Naive thymus-derived CD4-positive, alpha-beta T cell (primary cell): ENCODE measurements at regions not wholly inside any gene's neighbourhood (a gene's known extent, or its start where the extent isn't known, plus 50 kb on each side); places are given as distances from the start of the nearest gene placed in this dataset.
"Not testable (repeated sequence)": the region's sequence is repeated elsewhere in the genome, so short reads cannot be mapped to it uniquely, and the experiment has no call there.

Experiments used
- ATAC-seq: fragments of 150-1000 bp; cut with Tn5 transposase; 2 replicates; pipeline ENCODE4 v1.10.0; 2021; ENCODE audit warnings: mild to moderate bottlenecking, moderate library complexity
- CTCF ChIA-PET: fragments of 350-600 bp; sonication (Branson Sonifier 250); formaldehyde crosslinking; loops from one replicate; lab custom pipeline; 2021; ENCODE audit warnings: antibody characterized with exemption; lab: Charles Lee
- POLR2A ChIA-PET: fragments of 350-600 bp; sonication (Branson Sonifier 250); formaldehyde crosslinking; loops from one replicate; lab custom pipeline; 2021; ENCODE audit warnings: antibody characterized with exemption, inconsistent platforms; lab: Charles Lee
- DNase-seq, 9 donors: peaks; one replicate each; pipeline versions ENCODE4 v3.0.0 to v3.0.0-alpha.2; 2020 to 2022; ENCODE audit warnings: mixed read lengths in 1 of 9
- H3K27ac ChIP-seq: one replicate; pipeline ENCODE4 v1.7.0; 2013; ENCODE audit warnings: mild to moderate bottlenecking, low read depth, low read length, moderate library complexity
- H3K27me3 ChIP-seq, 2 donors: one replicate each; pipeline ENCODE4 v1.7.0; 2013; ENCODE audit warnings: low read length in 2 of 2, mild to moderate bottlenecking in 2 of 2, moderate library complexity in 2 of 2; ENCODE audit not compliant: control insufficient read depth in 2 of 2, insufficient read depth in 2 of 2
- H3K36me3 ChIP-seq, 3 experiments: 1 replicate in 2 of 3; 2 replicates in 1 of 3; pipeline ENCODE4 v1.7.0; 2013; ENCODE audit warnings: low read length in 3 of 3, mild to moderate bottlenecking in 3 of 3, moderate library complexity in 1 of 3; ENCODE audit not compliant: insufficient read depth in 3 of 3, control insufficient read depth in 2 of 3
- H3K4me1 ChIP-seq, 2 donors: one replicate each; pipeline ENCODE4 v1.7.0; 2013; ENCODE audit warnings: low read length in 2 of 2, mild to moderate bottlenecking in 2 of 2, moderate library complexity in 1 of 2; ENCODE audit not compliant: control insufficient read depth in 2 of 2, insufficient read depth in 2 of 2
- H3K4me3 ChIP-seq: 2 replicates; pipeline ENCODE4 v1.7.0; 2013; ENCODE audit warnings: mild to moderate bottlenecking, low read length
- H3K9me3 ChIP-seq, 3 experiments: 1 replicate in 2 of 3; 2 replicates in 1 of 3; pipeline ENCODE4 v1.7.0; 2013; ENCODE audit warnings: low read length in 3 of 3; ENCODE audit not compliant: control insufficient read depth in 2 of 3
- H3K27ac Mint-ChIP-seq, 9 donors: one replicate each; pipeline ENCODE4 v1.8.0; 2020 to 2022; ENCODE audit warnings: mixed read lengths in 9 of 9, mild to moderate bottlenecking in 8 of 9, moderate library complexity in 5 of 9, inconsistent platforms in 2 of 9
- H3K27me3 Mint-ChIP-seq, 5 donors: one replicate each; pipeline ENCODE4 v1.8.0; 2021 to 2022; ENCODE audit warnings: mixed read lengths in 5 of 5, mild to moderate bottlenecking in 1 of 5
- H3K36me3 Mint-ChIP-seq, 5 donors: one replicate each; pipeline ENCODE4 v1.8.0; 2020 to 2022; ENCODE audit warnings: mixed read lengths in 5 of 5, mild to moderate bottlenecking in 3 of 5, inconsistent platforms in 1 of 5
- H3K4me1 Mint-ChIP-seq, 7 donors: one replicate each; pipeline ENCODE4 v1.8.0; 2020 to 2022; ENCODE audit warnings: mixed read lengths in 7 of 7, mild to moderate bottlenecking in 3 of 7, inconsistent platforms in 1 of 7
- H3K4me3 Mint-ChIP-seq, 10 donors: one replicate each; pipeline ENCODE4 v1.8.0; 2020 to 2022; ENCODE audit warnings: mild to moderate bottlenecking in 10 of 10, mixed read lengths in 10 of 10, moderate library complexity in 6 of 10, inconsistent platforms in 2 of 10
- H3K9me3 Mint-ChIP-seq, 11 donors: one replicate each; pipeline ENCODE4 v1.8.0; 2020 to 2022; ENCODE audit warnings: mixed read lengths in 11 of 11, mild to moderate bottlenecking in 4 of 11, inconsistent platforms in 1 of 11, moderate library complexity in 1 of 11
- intact Hi-C, 2 donors: fragments of 100-400 bp; cut with micrococcal nuclease; formaldehyde crosslinking; loops; one replicate each; pipeline ENCODE4 v1.15.1; 2023

DNA sequence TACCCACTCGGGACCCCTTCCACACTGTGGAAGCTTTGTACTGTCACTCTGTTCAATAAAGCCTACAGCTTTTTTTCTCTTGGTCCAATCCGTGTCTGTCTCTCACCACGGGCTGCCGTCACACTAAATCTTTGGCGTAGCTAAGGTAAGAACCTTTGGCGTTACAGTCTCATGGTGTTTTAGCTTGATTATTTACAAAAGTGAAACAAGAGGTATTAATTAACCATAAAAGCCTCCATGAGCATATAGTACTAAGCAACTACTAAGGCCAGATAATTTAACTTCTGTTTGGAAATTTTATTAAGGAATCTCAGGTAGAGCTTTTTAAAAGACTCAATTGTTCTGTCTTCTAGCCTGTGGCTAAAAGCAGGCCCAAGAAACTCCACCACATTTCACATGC lies 370.7 kb upstream of the TRPC7 start:
- Histone ChIP-seq H3K36me3 (no peaks in the 10 kb centered on the region), H3K9me3 (no peaks in the 10 kb centered on the region), H3K4me1 (no peaks in the 10 kb centered on the region), H3K4me3 (no peak overlapping the region), H3K27me3 (no peaks in the 10 kb centered on the region), H3K27ac (no peak overlapping the region)
- Mint-ChIP-seq H3K4me1 (no peaks in the 10 kb centered on the region), H3K4me3 (no peak overlapping the region), H3K27me3 (peaks cover 0 to 5% (median 0%) of the 10 kb centered on the region in 5 donors), H3K27ac (no peak overlapping the region), H3K9me3 (peaks cover 2 to 19% (median 9%) of the 10 kb centered on the region in 11 donors), H3K36me3 (peaks cover 0 to 5% (median 0%) of the 10 kb centered on the region in 5 donors)
- DNase-seq: no peak
- intact Hi-C loops: no loop called here
- ChIA-PET CTCF (no interaction called here), POLR2A (no interaction called here)
- ATAC-seq: no peak

DNA sequence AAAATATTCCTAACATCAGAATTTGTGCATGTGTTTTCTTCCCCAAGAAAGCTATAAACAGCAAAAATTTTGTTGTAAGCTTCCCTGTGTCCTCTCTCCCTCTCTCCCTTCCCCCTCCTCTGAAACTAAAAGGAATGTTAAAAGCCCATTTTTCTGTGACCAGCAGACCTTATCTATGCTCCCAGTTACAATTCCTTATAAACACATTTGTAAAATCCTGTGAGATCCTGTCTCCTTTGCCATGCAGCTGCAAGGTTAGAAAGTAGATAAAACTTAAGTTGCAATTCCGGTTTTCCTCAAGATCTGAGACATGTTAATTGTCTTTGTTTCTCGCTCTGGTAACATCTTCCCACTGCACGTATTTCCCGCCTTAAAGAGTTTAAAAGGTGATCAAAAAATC lies 370.3 kb upstream of the TRPC7 start:
- H3K4me1 ChIP-seq, H3K9me3 ChIP-seq, H3K4me3 ChIP-seq, POLR2A ChIA-PET, H3K4me1 Mint-ChIP-seq, H3K36me3 Mint-ChIP-seq, H3K27me3 Mint-ChIP-seq, H3K4me3 Mint-ChIP-seq, H3K27ac Mint-ChIP-seq, H3K27ac ChIP-seq, DNase-seq, ATAC-seq, intact Hi-C loops, CTCF ChIA-PET, H3K27me3 ChIP-seq, H3K36me3 ChIP-seq: not testable (repeated sequence)
- H3K9me3 Mint-ChIP-seq: peaks cover 2 to 19% (median 9%) of the 10 kb centered on the region in 11 donors

DNA sequence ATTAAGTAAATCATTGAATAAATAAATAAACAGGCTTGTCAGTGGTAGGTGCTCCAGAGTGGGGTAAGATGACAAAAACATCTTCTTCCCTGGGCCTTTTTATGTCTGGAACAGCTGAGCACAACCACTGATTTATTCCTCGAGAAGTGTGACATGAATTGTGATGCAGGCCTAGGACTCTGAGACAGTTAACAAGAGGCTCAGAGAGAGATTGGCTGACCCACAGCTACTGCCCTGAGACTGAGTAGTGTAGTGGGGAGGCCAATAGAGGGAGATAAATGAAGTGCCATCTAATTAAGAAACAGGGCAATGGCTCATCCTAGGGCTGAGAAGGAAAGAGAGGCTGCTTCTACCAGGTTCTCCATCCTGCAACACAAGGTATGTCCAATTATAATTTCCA lies 369.3 kb upstream of the TRPC7 start:
- Mint-ChIP-seq H3K9me3 (peaks cover 2 to 19% (median 8%) of the 10 kb centered on the region in 11 donors), H3K4me3 (no peak overlapping the region), H3K36me3 (peaks cover 0 to 5% (median 0%) of the 10 kb centered on the region in 5 donors), H3K27ac (no peak overlapping the region), H3K4me1 (no peaks in the 10 kb centered on the region), H3K27me3 (peaks cover 0 to 5% (median 0%) of the 10 kb centered on the region in 5 donors)
- H3K4me1 ChIP-seq: no peaks in the 10 kb centered on the region
- H3K4me3 ChIP-seq: no peak overlapping the region
- ATAC-seq (no peak), DNase-seq (no peak)
- no peaks in the 10 kb centered on the region for H3K27me3 ChIP-seq
- intact Hi-C loops: no loop called here
- H3K9me3 ChIP-seq: no peaks in the 10 kb centered on the region
- POLR2A ChIA-PET: no interaction called here
- H3K27ac ChIP-seq: no peak overlapping the region
- H3K36me3 ChIP-seq: no peaks in the 10 kb centered on the region
- CTCF ChIA-PET: no interaction called here

DNA sequence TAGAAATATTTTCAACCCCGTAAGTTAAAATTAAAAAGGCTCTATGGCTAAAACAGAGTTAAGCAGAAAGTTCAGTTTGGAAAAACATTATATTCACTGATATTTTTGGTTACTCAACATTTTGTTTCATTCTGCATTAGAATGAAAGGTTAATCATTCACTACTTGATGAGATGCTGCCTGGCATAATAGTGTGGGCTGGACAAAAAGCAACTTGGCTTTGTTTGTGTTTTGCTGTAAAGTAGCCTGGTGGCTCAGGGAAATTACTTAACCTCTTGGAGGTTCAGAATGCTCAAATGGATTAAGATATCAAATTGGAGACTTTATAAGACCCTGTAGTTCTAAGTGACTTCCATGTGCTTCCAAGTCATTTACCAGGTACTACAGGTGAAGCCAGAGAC lies 367.4 kb upstream of the TRPC7 start:
- H3K27ac ChIP-seq: no peak overlapping the region

DNA sequence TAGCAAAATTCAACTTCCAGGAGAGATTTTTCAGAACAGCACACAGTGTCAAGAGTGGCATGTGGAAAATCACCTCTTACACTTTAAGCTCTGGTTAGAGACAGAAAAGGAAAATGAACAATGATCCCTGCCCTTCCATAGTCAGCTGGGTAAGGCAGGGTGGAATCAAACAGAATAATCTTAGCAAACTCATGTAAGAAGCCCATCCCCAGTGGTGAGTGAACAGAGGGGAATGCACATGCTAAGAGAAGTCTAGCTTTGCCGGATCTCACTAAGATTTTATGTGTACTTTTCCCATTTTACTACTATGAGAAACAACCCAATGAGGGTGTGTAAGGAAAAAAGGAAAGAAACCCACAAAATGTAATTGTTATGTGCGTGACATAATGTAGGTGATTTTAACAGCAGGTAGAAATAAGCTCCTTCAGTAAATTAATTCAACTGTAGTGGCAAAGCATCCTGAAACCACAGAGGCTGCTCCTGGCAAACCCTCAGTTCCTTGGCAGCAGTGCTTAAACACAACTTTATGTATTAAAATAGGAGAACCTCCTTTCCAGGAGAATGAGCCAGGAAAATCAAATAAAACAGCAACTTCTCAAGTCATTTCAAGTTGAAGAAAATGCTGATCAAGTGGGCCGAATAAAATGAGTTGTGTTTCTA lies 366.0 kb upstream of the TRPC7 start:
- Histone ChIP-seq H3K9me3 (no peaks in the 10 kb centered on the region), H3K4me3 (no peak overlapping the region), H3K27ac (no peak overlapping the region), H3K36me3 (no peaks in the 10 kb centered on the region), H3K27me3 (no peaks in the 10 kb centered on the region), H3K4me1 (no peaks in the 10 kb centered on the region)
- H3K27ac Mint-ChIP-seq: no peak overlapping the region
- H3K9me3 Mint-ChIP-seq: peaks cover 0 to 4% (median 0%) of the 10 kb centered on the region in 11 donors
- intact Hi-C loops: no loop called here
- DNase-seq (no peak), ATAC-seq (no peak)
- H3K4me3 Mint-ChIP-seq: no peak overlapping the region
- ChIA-PET POLR2A (no interaction called here), CTCF (no interaction called here)
- H3K27me3 Mint-ChIP-seq: no peaks in the 10 kb centered on the region
- no peaks in the 10 kb centered on the region for H3K4me1 Mint-ChIP-seq
- H3K36me3 Mint-ChIP-seq: no peaks in the 10 kb centered on the region

More for the DNA sequence above, 367.4 kb upstream of the TRPC7 start:
- POLR2A ChIA-PET: no interaction called here
- Mint-ChIP-seq H3K27ac (no peak overlapping the region), H3K4me1 (no peaks in the 10 kb centered on the region), H3K4me3 (no peak overlapping the region), H3K9me3 (peaks cover 0 to 6% (median 2%) of the 10 kb centered on the region in 11 donors), H3K27me3 (peaks cover 0 to 4% (median 0%) of the 10 kb centered on the region in 5 donors), H3K36me3 (no peaks in the 10 kb centered on the region)
- DNase-seq: no peak
- CTCF ChIA-PET: no interaction called here
- intact Hi-C loops: no loop called here
- H3K9me3 ChIP-seq: no peaks in the 10 kb centered on the region
- H3K27me3 ChIP-seq: no peaks in the 10 kb centered on the region
- no peak for ATAC-seq
- H3K4me1 ChIP-seq: no peaks in the 10 kb centered on the region
- no peak overlapping the region for H3K4me3 ChIP-seq
- no peaks in the 10 kb centered on the region for H3K36me3 ChIP-seq

DNA sequence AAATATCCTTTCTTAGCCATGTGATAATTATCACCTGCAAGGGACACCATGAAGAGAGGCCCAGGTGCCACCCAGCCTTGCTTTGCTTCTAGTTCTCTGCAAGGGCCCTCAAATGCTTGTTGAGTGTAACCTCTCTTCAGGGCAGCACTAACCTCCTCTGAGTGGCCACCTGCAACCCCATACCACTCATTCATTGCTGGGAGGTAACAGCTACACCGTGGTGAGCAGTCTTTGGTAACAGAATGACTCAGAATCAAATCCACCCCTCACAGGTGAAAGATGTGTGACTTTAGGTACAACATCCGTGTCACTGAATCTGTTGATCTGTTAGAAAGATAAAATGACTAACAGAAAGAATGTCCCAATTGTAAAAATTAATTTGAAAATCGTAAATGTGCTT lies 365.1 kb upstream of the TRPC7 start:
- ChIA-PET CTCF (no interaction called here), POLR2A (no interaction called here)
- Histone ChIP-seq H3K27me3 (no peaks in the 10 kb centered on the region), H3K9me3 (no peaks in the 10 kb centered on the region), H3K4me3 (no peak overlapping the region), H3K27ac (no peak overlapping the region), H3K36me3 (no peaks in the 10 kb centered on the region), H3K4me1 (no peaks in the 10 kb centered on the region)
- intact Hi-C loops: no loop called here
- H3K4me1 Mint-ChIP-seq: no peaks in the 10 kb centered on the region
- no peak overlapping the region for H3K27ac Mint-ChIP-seq
- no peak overlapping the region for H3K4me3 Mint-ChIP-seq
- no peaks in the 10 kb centered on the region for H3K36me3 Mint-ChIP-seq
- ATAC-seq (no peak), DNase-seq (no peak)
- no peaks in the 10 kb centered on the region for H3K27me3 Mint-ChIP-seq
- peaks cover 0 to 5% (median 0%) of the 10 kb centered on the region in 11 donors for H3K9me3 Mint-ChIP-seq

DNA sequence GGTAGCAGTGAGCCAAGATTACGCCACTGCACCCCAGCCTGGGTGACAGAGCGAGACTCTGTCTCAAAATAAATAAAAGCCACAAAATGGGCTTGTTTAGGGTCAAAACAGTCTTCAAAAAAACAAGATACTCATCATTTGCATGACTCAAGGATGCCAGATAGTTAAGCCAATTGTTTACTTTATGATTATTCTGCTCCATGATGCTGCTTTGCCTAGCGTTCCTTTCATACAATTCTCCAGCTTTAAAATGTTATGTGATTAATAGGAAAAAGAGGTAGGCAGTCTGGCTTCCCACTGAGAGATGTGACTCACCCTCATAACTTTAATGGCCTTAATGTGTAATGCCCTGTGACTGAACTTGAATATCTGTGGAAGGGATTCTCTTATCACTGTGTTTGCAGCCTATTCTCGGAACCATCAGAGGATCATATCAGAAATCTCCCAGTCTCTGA lies 364.6 kb upstream of the TRPC7 start:
- H3K4me1 ChIP-seq: no peaks in the 10 kb centered on the region
- H3K27ac ChIP-seq: no peak overlapping the region
- Mint-ChIP-seq H3K4me1 (no peaks in the 10 kb centered on the region), H3K36me3 (no peaks in the 10 kb centered on the region), H3K9me3 (peaks cover 0 to 5% (median 0%) of the 10 kb centered on the region in 11 donors), H3K27me3 (no peaks in the 10 kb centered on the region), H3K27ac (no peak overlapping the region), H3K4me3 (no peak overlapping the region)
- no peaks in the 10 kb centered on the region for H3K36me3 ChIP-seq
- intact Hi-C loops: no loop called here
- ATAC-seq: no peak
- no peak for DNase-seq
- H3K4me3 ChIP-seq: no peak overlapping the region
- POLR2A ChIA-PET: no interaction called here
- no peaks in the 10 kb centered on the region for H3K27me3 ChIP-seq
- CTCF ChIA-PET: no interaction called here
- H3K9me3 ChIP-seq: no peaks in the 10 kb centered on the region
